ENCODE measurements at regions not wholly inside any gene's neighbourhood (a gene's known extent, or its start where the extent isn't known, plus 50 kb on each side); places are given as distances from the start of the nearest gene placed in this dataset.
"Not testable (repeated sequence)": the region's sequence is repeated elsewhere in the genome, so short reads cannot be mapped to it uniquely, and the experiment has no call there.

- 78 to 79% methylated on average over 8 of the region's 8 CpGs for WGBS, 2 donors
- H3K27ac ChIP-seq, result no peak overlapping the region
Measured at GRCh38 chr4:101699441-101700124, 90.9 kb upstream of the BANK1 start.

GRCh38 chr4:101697266-101697665 lies 93.3 kb upstream of the BANK1 start:
- no peak overlapping the region for H3K27ac ChIP-seq
- WGBS, 2 donors, result 80 to 88% methylated on average over 1 of the region's 1 CpG
- H3K9me3 ChIP-seq, result no peaks in the 10 kb centered on the region
- no peak overlapping the region for H3K4me3 ChIP-seq
- DNase-seq (ENCODE audit: low spot score in 2 of 2), result no peak
- no peaks in the 10 kb centered on the region for H3K27me3 ChIP-seq
- no peaks in the 10 kb centered on the region for H3K36me3 ChIP-seq
- H3K4me1 ChIP-seq, result no peaks in the 10 kb centered on the region
- TF ChIP-seq CTCF (IDR thresholded peaks at IDR 0.05) (no peak), POLR2A (IDR thresholded peaks at IDR 0.05) (no peak), EP300 (IDR thresholded peaks at IDR 0.05) (no peak)

More at GRCh38 chr4:101699441-101700124, 90.9 kb upstream of the BANK1 start:
- H3K4me3 ChIP-seq, result no peak overlapping the region
- TF ChIP-seq CTCF (IDR thresholded peaks at IDR 0.05) (no peak), EP300 (IDR thresholded peaks at IDR 0.05) (no peak), POLR2A (IDR thresholded peaks at IDR 0.05) (no peak)
- H3K9me3 ChIP-seq, result no peaks in the 10 kb centered on the region
- H3K36me3 ChIP-seq, result no peaks in the 10 kb centered on the region
- no peak for DNase-seq (ENCODE audit: low spot score in 2 of 2)
- no peaks in the 10 kb centered on the region for H3K27me3 ChIP-seq
- no peaks in the 10 kb centered on the region for H3K4me1 ChIP-seq

- TF ChIP-seq POLR2A (IDR thresholded peaks at IDR 0.05) (no peak), EP300 (IDR thresholded peaks at IDR 0.05) (no peak), CTCF (IDR thresholded peaks at IDR 0.05) (no peak)
- Histone ChIP-seq H3K4me3 (no peak overlapping the region), H3K36me3 (no peaks in the 10 kb centered on the region), H3K27me3 (no peaks in the 10 kb centered on the region), H3K9me3 (no peaks in the 10 kb centered on the region), H3K4me1 (no peaks in the 10 kb centered on the region), H3K27ac (no peak overlapping the region)
- DNase-seq (ENCODE audit: low spot score in 2 of 2), result no peak
- WGBS, 2 donors, result 79 to 84% methylated on average over 3 of the region's 3 CpGs
Measured at GRCh38 chr4:101696276-101697010, 94.1 kb upstream of the BANK1 start.

- no peaks in the 10 kb centered on the region for H3K27me3 ChIP-seq
- H3K4me1 ChIP-seq, result no peaks in the 10 kb centered on the region
- H3K27ac ChIP-seq, result no peak overlapping the region
- no peak overlapping the region for H3K4me3 ChIP-seq
- H3K36me3 ChIP-seq, result no peaks in the 10 kb centered on the region
- no peak for DNase-seq (ENCODE audit: low spot score in 2 of 2)
- H3K9me3 ChIP-seq, result no peaks in the 10 kb centered on the region
- TF ChIP-seq POLR2A (IDR thresholded peaks at IDR 0.05), result no peak
- no peak for TF ChIP-seq EP300 (IDR thresholded peaks at IDR 0.05)
- no peak for TF ChIP-seq CTCF (IDR thresholded peaks at IDR 0.05)
Measured at GRCh38 chr4:101695176-101695575, 95.4 kb upstream of the BANK1 start.

GRCh38 chr4:101694403-101694802 lies 96.1 kb upstream of the BANK1 start:
- H3K4me3 ChIP-seq; DNase-seq (ENCODE audit: low spot score in 2 of 2); H3K4me1 ChIP-seq; H3K9me3 ChIP-seq; H3K27me3 ChIP-seq; H3K27ac ChIP-seq; H3K36me3 ChIP-seq: not testable (repeated sequence)
- 89 to 92% methylated on average over 5 of the region's 5 CpGs for WGBS, 2 donors

Data from tibial nerve (tissue), 4 donors.